ENCODE measurements at regions not wholly inside any gene's neighbourhood (a gene's known extent, or its start where the extent isn't known, plus 50 kb on each side); places are given as distances from the start of the nearest gene placed in this dataset.

DNA sequence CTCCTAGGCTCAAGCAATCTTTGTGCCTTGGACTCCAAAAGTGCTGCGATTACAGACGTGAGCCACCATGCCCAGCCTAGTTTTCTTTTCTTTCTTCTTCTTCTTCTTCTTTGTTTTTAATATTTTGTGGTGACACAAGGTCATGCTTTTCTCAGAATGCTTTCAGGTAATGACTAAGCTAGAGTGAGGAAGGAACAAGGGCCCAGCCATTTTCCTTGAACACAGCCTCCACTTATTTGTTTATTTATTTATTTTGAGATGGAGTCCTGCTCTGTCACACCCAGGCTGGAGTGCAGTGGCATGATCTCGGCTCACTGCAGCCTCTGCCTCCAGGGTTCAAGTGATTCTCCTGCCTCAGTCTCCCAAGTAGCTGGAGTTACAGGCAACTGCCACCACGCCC, 74.3 kb upstream of the ST3GAL5 start:
- TF ChIP-seq CTCF (IDR thresholded peaks at IDR 0.05) (no peak), POLR2A (IDR thresholded peaks at IDR 0.05) (no peak)
